Activated CD4-positive, alpha-beta T cell treated with anti-CD3 and anti-CD28 coated beads, Interleukin-10, Interleukin-2, amounts not matched to agents 100 ng/mL and 50 ng/mL, durations not matched to agents 16 hours and 8 hours (primary cell): ENCODE measurements at regions not wholly inside any gene's neighbourhood (a gene's known extent, or its start where the extent isn't known, plus 50 kb on each side); places are given as distances from the start of the nearest gene placed in this dataset.
"Not testable (repeated sequence)": the region's sequence is repeated elsewhere in the genome, so short reads cannot be mapped to it uniquely, and the experiment has no call there.

Experiments
- DNase-seq: peaks from one replicate; pipeline ENCODE4 v3.0.0-alpha.2; 2020

- DNase-seq: no peak
Measured at GRCh38 chr1:217921126-217921904, 290.2 kb downstream of the SPATA17 start.

GRCh38 chr1:217924924-217925323 lies 293.8 kb downstream of the SPATA17 start:
- no peak for DNase-seq

- no peak for DNase-seq
Measured at GRCh38 chr1:217929213-217929885, 298.2 kb downstream of the SPATA17 start.

- DNase-seq: no peak
Measured at GRCh38 chr1:217943361-217943760, 312.2 kb downstream of the SPATA17 start.

GRCh38 chr1:217944550-217944949 lies 313.4 kb downstream of the SPATA17 start:
- DNase-seq: no peak

GRCh38 chr1:217946511-217946910 lies 315.4 kb downstream of the SPATA17 start:
- no peak for DNase-seq

- DNase-seq: no peak
Measured at GRCh38 chr1:217948741-217949140, 317.6 kb downstream of the SPATA17 start.

GRCh38 chr1:217953330-217953729 lies 322.2 kb downstream of the SPATA17 start:
- DNase-seq: no peak

GRCh38 chr1:217953922-217954321 lies 322.8 kb downstream of the SPATA17 start:
- no peak for DNase-seq

- no peak for DNase-seq
Measured at GRCh38 chr1:217955723-217956122, 324.6 kb downstream of the SPATA17 start.

- no peak for DNase-seq
Measured at GRCh38 chr1:217965156-217965786, 319.8 kb upstream of the RRP15 start.

GRCh38 chr1:217968085-217968484 lies 317.0 kb upstream of the RRP15 start:
- DNase-seq: no peak

- no peak for DNase-seq
Measured at GRCh38 chr1:217969428-217969827, 315.7 kb upstream of the RRP15 start.

GRCh38 chr1:217977943-217978342 lies 307.1 kb upstream of the RRP15 start:
- DNase-seq: no peak

GRCh38 chr1:217981430-217981829 lies 303.7 kb upstream of the RRP15 start:
- no peak for DNase-seq

GRCh38 chr1:217982331-217983050 lies 302.6 kb upstream of the RRP15 start:
- no peak for DNase-seq

- DNase-seq: no peak
Measured at GRCh38 chr1:217983051-217983375, 302.1 kb upstream of the RRP15 start.

GRCh38 chr1:217985641-217986040 lies 299.5 kb upstream of the RRP15 start:
- DNase-seq: no peak

- no peak for DNase-seq
Measured at GRCh38 chr1:217989510-217989909, 295.6 kb upstream of the RRP15 start.

- no peak for DNase-seq
Measured at GRCh38 chr1:217993439-217993838, 291.7 kb upstream of the RRP15 start.

- not testable (repeated sequence) for DNase-seq
Measured at GRCh38 chr1:218008296-218008695, 276.8 kb upstream of the RRP15 start.

- not testable (repeated sequence) for DNase-seq
Measured at GRCh38 chr1:218015106-218015505, 270.0 kb upstream of the RRP15 start.

- DNase-seq: no peak
Measured at GRCh38 chr1:218024211-218024720, 260.8 kb upstream of the RRP15 start.
